Jurkat, Clone E6-1 (cell line): ENCODE measurements at regions not wholly inside any gene's neighbourhood (a gene's known extent, or its start where the extent isn't known, plus 50 kb on each side); places are given as distances from the start of the nearest gene placed in this dataset.
"Not testable (repeated sequence)": the region's sequence is repeated elsewhere in the genome, so short reads cannot be mapped to it uniquely, and the experiment has no call there.

Experiments
- DNase-seq: peaks from one replicate; pipeline ENCODE4 v3.0.0-alpha.2; 2011; ENCODE audit warnings: low read depth, low spot score
- H3K4me3 ChIP-seq: 2 replicates; pipeline ENCODE4 v1.5.1; 2011; ENCODE audit warnings: mild to moderate bottlenecking, low read length, control low read depth, moderate library complexity

DNA sequence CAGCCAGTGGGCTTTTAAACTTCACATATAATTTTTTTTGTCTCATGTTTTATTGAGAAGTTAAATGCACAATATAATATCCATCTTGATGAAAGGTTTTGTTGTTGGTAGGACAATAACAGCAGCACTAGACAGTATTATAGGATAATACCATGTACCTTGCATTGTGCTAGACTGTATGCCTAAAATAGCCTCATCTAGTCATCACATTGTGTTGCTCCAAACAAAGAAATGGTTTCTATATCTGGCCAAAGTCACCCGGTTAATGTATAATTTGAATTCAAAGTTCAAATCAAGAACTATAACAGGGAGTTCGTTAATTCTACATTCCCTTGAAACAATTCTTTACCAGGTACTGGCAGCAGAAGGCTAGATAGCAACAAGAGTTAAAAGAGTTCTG, 104.9 kb downstream of the KCNJ2 start:
- H3K4me3 ChIP-seq = no peak overlapping the region
- no peak for DNase-seq

DNA sequence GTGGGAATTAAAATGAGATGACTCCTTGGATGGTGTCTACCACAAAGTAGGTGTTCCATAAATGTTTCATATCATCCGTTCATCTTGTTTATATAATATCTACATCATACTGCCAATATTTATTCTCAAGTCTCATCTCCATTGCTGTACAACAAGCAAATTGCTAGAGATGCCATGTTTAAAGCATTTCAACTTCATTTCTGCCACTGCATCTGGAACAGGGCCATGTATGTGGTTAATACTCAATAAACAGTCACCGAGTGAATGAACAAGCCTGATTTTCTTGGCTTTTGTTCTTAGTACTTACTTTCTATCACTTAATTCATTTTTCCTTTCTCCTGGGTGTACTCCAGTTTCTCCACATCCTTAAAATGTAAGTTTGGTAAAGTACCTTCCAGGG, 107.6 kb downstream of the KCNJ2 start:
- DNase-seq = no peak
- no peak overlapping the region for H3K4me3 ChIP-seq

DNA sequence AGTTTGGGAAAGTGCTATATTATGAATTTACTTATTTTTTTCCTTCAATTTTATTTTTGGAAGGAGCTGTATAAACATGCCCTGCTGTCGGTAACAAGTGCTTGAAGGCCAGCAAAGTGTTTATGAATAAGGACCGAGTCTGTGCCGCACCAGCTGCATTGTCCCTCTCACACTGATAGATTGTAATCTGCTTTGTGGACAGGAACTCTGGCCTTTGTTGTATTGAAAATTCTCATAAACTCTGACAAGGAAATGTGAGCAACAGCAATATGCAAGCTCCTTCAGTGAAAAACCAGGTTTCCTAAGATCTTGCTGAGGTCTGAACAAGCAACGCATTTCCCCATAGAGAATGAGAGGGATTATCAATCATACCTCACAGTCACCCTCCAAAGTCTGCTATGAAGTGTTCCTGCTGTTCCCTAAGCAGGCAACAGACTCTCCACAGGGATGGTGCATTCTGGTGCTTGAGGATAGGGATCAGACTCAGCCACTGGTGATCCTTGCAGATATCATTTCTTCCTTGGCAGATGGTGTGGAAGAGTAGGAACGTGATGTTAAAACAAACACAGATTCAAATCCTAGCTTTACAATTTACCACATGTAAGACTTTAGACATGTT, 109.6 kb downstream of the KCNJ2 start:
- DNase-seq = no peak
- no peak overlapping the region for H3K4me3 ChIP-seq

DNA sequence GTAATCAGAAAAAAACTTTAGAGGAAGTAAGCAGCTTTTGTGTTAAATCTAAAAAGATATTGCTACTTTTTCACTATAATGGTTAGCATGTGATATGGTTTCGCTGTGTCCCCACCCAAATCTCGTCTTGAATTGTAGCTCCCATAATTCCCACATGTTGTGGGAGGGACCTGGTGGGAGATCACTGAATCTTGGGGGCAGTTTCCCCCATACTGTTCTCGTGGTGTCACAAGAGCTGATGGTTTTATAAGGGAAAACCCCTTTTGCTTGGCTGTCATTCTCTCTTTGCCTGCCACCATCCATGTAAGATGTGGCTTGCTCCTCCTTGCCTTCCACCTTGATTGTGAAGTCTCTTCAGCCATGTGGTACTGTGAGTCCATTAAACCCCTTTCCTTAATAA, 117.1 kb downstream of the KCNJ2 start:
- no peak for DNase-seq
- no peak overlapping the region for H3K4me3 ChIP-seq

DNA sequence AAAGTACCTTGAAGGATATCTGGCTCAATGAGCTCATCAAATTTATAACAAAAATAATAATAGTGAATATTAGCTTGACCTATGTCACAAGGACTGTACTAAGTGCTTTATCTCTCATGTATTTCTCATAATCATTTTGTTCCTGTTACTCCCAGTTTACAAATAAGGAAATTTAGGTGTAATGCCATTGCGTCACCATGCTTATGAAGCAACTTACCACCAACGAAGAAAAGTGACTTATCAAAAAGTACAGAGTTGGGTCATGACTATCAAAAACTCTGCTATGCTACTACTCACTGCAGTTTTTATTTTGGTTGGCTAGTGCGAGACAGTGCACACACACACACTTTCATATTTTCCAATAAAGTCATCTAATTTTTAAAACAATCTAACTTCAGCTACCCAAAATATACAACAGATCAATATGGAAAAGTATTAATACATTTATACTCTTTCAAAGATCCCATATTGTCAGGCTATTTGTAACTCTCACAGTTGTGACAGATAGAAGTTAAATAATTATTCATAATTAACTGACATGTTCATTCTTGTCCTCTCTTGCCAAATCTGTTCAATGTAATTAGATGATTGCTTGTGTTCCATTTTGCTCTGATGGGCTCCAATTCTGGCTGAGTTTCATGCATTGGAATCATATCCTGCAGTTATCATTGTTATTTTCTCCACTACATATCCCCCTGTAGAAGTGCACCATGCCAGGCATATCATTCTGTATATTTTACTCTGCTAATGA, 119.4 kb downstream of the KCNJ2 start:
- no peak overlapping the region for H3K4me3 ChIP-seq
- no peak for DNase-seq

DNA sequence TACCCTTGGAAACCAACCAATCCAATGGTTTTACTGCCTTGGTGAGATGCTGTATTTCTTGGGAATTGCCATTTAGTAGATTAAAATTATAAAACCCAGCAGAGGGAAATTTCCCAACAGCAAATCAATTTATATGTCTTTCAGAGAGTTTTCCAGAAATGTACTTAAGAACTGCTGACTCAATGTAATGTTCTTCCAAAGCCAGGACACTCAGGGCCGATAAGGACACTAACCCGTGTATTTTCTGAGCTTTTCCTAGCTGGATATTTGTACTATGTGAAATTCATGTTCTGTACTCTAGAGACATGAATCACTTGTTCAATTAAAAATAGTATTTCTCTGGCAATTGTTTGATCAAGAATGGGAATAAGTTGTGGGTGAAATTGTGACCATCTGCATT, 121.4 kb downstream of the KCNJ2 start:
- H3K4me3 ChIP-seq = no peak overlapping the region
- no peak for DNase-seq

DNA sequence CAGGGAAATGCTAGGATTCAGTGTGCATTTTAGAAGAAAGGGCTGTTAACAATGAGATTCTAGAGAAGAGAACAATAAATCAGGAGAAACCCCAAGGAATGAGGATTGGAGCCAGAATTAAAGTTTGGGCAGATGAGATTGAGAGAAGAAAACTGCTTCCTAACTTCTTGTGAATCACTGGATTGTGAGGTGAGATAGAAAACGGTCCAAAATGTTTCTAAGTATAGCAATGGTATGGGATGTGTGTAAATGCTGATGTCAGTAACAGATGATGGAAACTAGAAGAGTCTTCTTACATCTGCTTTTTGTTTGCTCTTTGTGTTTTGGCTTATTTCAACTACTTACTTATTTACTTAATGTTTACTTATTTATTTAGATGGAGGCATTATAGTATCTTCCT, 123.0 kb downstream of the KCNJ2 start:
- no peak overlapping the region for H3K4me3 ChIP-seq
- DNase-seq = no peak

DNA sequence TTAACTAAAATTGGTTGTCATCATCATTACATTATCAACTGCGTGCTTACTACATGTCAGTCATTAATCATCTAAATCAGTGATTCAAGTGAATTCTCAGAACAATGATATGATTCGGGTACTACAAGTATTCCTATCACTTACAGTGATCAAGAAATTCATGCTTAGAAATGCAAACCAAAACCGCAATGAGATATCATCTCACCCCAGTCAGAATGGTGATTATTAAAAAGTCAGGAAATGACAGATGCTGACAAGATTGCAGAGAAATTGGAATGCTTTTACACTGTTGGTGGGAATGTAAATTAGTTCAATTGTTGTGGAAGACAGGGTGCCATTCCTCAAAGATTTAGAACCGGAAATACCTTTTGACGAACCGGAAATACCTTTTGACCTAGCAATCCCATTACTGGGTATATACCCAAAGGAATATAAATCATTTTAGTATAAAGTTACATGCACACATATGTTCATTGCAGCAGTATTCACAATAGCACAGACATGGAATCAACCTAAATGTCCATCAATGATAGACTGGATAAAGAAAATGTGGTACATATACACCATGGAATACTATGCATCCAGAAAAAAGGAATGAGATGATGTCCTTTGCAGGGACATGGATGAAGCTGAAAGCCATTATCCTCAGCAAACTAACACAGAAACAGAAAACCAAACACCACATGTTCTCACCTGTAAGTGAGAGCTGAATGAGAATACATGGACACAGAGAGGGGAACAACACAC, 124.4 kb downstream of the KCNJ2 start:
- DNase-seq, H3K4me3 ChIP-seq: not testable (repeated sequence)

DNA sequence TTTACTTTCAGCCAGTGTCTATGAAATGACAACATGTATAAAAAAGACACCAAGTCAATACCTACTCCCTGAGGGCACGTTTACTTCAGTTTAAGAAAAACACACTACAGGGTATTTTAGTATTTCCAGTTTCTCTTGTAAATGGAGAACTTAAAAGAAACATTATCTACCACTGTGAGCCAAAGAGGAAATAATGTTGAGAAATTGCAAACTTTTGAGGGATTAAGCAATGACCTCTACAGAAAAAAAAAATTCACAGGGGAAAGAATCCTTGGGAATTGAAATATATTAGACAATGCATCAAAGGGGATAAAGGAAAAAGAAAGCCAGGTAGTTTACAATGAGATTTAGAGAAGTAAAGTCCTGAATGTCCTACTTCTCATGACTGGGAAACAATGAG, 126.0 kb downstream of the KCNJ2 start:
- H3K4me3 ChIP-seq = no peak overlapping the region
- no peak for DNase-seq

DNA sequence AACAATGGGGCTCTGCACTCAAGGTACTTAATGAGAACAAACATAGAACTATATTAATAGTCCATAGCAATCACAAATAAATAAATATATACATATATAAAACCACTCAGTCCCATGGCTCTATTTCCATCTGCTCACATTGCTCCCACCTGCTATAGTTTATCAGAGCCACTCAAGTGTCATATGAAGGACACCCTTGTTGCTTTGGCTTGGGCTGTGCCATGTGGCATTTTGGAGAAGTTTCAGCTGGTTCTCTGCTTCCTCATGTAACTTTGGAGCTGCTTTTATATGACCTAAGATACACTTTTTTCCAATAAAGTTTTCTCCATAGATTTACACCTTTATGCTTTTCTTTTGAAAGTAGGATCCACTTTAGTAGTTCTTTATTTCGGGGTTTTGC, 126.4 kb downstream of the KCNJ2 start:
- DNase-seq = no peak
- H3K4me3 ChIP-seq = no peak overlapping the region

DNA sequence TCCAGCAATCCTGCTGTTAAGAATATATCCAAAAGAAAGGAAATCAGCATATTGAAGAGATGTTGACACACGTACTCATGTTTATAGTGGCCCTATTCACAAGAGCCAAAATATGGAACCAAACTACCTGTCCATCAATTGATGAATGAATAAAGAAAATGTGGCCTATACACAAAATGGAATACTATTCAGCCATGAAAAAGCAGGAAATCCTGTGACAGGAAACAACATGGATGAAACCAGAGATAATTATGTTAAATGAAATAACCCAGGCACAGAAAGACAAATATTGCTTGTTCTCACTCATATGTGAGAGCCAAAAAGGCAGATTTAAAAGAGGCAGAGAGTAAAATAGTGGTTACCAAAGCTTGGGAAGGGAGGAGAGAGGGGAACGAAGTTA, 127.1 kb downstream of the KCNJ2 start:
- no peak overlapping the region for H3K4me3 ChIP-seq
- DNase-seq = no peak

DNA sequence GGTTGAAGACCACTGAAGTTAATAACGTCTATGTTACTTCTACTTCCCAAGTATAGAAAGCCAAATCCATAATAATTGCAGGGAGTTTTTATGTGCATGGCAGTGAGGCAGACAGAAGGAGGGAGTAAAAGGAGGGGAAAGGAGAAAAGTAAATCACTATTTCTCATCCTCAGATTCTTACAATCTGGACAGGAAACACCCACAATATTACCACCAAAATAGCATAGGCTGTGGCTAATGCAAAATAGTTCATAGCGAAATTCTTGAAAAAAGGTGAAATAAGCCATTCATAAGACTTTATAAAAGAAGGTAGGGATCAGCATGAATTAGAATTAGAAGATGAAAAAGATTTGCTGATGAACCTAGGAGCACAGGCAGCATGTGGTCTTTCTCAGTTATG, 128.1 kb downstream of the KCNJ2 start:
- DNase-seq = no peak
- no peak overlapping the region for H3K4me3 ChIP-seq

DNA sequence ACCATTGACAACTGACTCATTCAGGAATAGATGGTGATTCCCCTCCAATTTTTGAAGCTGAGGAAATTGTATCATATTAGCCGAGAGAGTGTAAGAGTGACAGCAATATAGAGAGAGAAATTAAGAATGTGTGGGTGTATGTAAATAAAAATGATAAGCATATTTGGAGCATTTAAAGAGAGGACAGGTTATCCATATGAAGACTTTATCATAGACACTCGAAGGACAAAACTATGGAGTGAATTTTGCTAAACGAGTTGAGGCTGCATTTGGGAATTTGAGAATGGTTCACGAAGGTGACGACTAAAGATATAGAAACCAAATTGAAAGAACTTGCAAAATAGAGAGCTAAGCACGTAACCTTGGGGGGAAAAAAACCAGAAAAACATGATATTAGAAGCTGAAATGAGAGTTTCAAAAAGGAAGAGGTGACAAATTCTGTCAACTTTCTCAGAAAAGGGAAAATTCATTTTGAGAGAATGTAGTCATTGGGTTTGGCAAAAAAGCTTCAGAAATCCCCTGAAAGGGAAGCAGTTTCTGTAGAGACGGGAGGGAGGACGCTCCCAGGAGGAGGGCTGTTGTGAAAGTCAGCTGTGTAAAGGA, 129.7 kb downstream of the KCNJ2 start:
- no peak for DNase-seq

DNA sequence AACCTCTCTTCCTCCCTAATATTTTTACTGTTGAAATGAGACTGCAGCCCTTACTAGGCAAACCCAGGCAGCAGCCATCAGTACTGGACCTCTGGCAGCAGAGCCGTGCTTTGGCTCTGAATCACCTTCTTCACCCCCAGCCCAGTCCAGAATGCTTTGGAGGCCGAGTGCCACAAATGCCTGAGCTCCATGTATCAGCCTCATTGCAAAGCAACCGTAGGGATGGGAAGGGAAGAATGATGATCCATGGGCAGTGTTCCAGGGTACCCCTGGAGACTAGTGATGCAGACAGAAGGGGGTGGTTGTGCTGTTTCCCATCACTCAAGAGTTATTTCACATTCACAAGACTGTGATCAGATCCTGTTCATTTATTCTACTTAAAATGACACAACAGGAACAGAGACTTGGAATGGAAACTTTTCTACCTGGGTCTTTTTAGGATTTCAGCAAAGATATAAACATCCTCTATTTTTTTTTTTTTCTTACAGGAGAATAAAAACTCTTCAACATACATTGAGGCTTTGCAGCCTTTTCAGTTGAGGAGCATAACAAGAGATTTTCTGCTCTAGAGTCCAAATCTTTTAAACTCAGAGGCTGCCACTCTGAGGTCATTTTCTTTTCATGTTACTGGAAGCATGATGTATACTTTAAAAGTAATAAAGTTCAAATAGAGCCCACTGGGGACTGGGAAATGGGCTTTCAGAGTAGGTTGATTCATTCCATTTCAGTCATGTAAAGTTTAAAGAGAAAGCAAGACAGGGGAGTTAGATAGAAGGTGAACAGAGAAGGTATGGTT, 138.3 kb downstream of the KCNJ2 start:
- DNase-seq = no peak

More for the DNA sequence above, 129.7 kb downstream of the KCNJ2 start:
- no peak overlapping the region for H3K4me3 ChIP-seq

DNA sequence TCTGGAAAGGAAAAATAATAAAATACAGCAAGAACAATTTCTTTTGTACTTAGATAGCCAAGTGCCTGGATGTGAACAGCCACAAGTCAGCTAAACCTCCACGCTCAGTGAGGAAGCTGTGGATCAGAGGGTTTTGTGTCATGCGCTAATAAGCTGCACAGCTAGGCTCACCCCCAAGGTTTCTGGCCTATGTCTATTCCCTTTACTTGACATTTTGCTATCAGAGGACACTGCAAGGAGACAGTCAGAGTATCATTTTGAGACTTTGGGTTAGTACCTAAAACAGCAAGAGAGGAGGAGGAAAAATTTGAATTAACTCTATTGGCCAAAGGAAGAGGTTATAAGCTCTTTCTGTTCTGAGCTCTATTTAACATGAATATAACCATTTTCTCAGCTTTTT, 139.3 kb downstream of the KCNJ2 start:
- no peak overlapping the region for H3K4me3 ChIP-seq
- no peak for DNase-seq

More for the DNA sequence above, 138.3 kb downstream of the KCNJ2 start:
- no peak overlapping the region for H3K4me3 ChIP-seq

DNA sequence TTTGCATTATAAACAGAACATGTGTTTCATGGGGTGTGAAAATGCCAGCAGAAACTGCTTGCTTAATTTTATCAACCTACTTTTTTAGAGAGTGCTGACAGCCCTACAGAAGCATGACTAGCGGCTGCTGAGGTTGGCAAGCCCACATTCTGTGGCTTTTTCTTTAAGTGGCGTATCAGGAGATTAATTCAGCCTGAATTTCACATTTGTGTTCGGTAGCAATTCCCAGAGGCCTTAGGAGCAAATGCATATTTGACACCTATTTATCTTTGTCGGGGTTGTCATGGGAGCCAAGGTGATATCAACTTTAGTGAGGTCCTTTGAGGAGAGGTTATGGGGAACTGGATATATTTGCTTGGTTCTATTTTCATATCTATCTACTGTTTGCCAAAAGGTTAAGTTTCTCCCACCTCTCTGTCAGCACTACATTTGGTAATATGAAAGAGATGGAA, 140.9 kb downstream of the KCNJ2 start:
- no peak for DNase-seq
- H3K4me3 ChIP-seq = no peak overlapping the region

DNA sequence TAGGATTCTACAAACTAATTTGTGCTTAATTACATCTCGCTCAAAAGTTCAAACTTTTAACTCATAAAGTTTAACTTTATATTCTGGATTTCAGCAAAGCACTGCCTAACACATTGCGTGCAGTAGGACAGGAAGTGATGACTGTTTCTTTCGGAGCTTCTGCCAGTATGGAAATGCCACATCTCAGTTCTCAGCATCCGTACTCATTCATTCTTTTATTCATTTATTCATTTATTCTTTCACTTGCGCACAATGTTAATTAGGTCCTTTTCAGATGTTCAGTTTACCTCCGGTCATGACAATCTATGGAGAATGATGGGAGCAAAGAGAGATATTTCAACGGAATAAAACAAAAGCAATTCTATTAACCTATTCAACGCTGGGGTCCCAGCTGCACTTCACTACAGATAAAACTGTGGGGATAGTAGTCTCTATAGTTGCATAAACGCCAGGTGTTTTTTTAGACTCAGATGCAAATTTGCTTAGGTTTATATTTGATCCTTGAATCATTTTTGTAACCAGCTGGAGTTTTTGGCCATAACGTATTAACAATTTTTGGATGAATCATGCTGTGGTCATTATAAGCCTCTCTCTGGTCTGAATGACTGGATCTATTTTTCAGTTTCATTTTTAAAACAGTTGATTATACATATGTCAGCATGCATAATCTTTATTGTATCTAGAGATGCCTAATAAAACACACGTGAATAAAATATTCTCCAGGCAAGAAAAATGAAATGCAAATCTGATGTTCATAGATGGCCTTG, 143.9 kb downstream of the KCNJ2 start:
- H3K4me3 ChIP-seq = no peak overlapping the region
- no peak for DNase-seq

DNA sequence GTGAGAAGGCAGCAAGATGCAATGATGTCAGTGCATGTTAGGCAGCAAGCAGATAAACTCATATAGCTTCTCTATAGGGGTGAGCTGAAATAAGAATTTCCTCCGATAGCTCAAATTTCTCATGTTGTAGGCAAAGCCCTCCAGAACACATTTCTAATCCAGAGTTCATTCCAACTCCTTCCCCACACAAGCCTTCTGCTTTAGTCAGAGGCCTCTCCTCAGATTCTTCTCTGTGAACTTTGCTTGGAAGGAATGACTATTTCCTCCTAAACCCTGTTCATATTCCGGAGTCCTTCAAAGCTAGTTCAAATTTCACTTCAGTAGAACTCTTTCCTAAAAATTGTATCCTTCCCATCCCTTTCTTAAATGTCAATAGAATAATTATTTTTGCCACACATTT, 144.8 kb downstream of the KCNJ2 start:
- H3K4me3 ChIP-seq = no peak overlapping the region
- DNase-seq = no peak
